Mesenchymal stem cell (in vitro differentiated cells and primary cell): ENCODE measurements at regions not wholly inside any gene's neighbourhood (a gene's known extent, or its start where the extent isn't known, plus 50 kb on each side); places are given as distances from the start of the nearest gene placed in this dataset.

Experiments
- DNase-seq: peaks from one replicate; pipeline ENCODE4 v3.0.0-alpha.2; 2013
- H2AFZ ChIP-seq: one replicate; pipeline ENCODE4 v1.6.1; 2013; ENCODE audit warnings: low read depth, mild to moderate bottlenecking, control low read depth, inconsistent platforms, low read length, moderate library complexity
- H2AK5ac ChIP-seq: 2 replicates; pipeline ENCODE4 v1.6.1; 2013; ENCODE audit warnings: low read length, moderate library complexity, mild to moderate bottlenecking, inconsistent platforms; ENCODE audit not compliant: severe bottlenecking
- H2BK120ac ChIP-seq: one replicate; pipeline ENCODE4 v1.6.1; 2013; ENCODE audit warnings: low read depth, mild to moderate bottlenecking, inconsistent platforms, low read length, moderate library complexity
- H2BK12ac ChIP-seq, 2 experiments: one replicate each; pipeline ENCODE4 v1.6.1; 2013; ENCODE audit warnings: inconsistent platforms in 2 of 2, low read length in 2 of 2, mild to moderate bottlenecking in 2 of 2, moderate library complexity in 2 of 2, control low read depth in 1 of 2
- H2BK15ac ChIP-seq: one replicate; pipeline ENCODE4 v1.6.1; 2013; ENCODE audit warnings: mild to moderate bottlenecking, low read depth, inconsistent platforms; ENCODE audit not compliant: poor library complexity, severe bottlenecking
- H2BK5ac ChIP-seq: 2 replicates; pipeline ENCODE4 v1.6.1; 2013; ENCODE audit warnings: low read depth, mild to moderate bottlenecking, low read length, control low read depth, inconsistent platforms; ENCODE audit not compliant: poor library complexity, severe bottlenecking
- H3K14ac ChIP-seq, 2 experiments: one replicate each; pipeline ENCODE4 v1.6.1; 2013; ENCODE audit warnings: inconsistent platforms in 2 of 2, low read length in 2 of 2, control low read depth in 1 of 2, mild to moderate bottlenecking in 1 of 2, moderate library complexity in 1 of 2
- H3K18ac ChIP-seq, 2 experiments: one replicate each; pipeline ENCODE4 v1.6.1; 2013; ENCODE audit warnings: inconsistent platforms in 2 of 2, low read length in 2 of 2, control low read depth in 1 of 2, low read depth in 1 of 2, mild to moderate bottlenecking in 1 of 2
- H3K23ac ChIP-seq, 2 experiments: one replicate each; pipeline ENCODE4 v1.6.1; 2013; ENCODE audit warnings: inconsistent platforms in 2 of 2, low read length in 2 of 2, mild to moderate bottlenecking in 2 of 2, moderate library complexity in 2 of 2, control low read depth in 1 of 2
- H3K27ac ChIP-seq: 2 replicates; pipeline ENCODE4 v1.5.1; 2013; ENCODE audit warnings: mild to moderate bottlenecking, moderate library complexity, low read length, control low read depth, inconsistent platforms; ENCODE audit not compliant: poor library complexity, severe bottlenecking
- H3K27me3 ChIP-seq, 2 experiments: 2 replicates each; pipeline versions ENCODE4 v1.6.1 to v1.7.0; 2013; ENCODE audit warnings: low read length in 2 of 2, mild to moderate bottlenecking in 2 of 2, moderate library complexity in 2 of 2, control low read depth in 1 of 2, inconsistent platforms in 1 of 2; ENCODE audit not compliant: control insufficient read depth in 1 of 2, insufficient read depth in 1 of 2
- H3K36me3 ChIP-seq, 2 experiments: 2 replicates each; pipeline versions ENCODE4 v1.6.1 to v1.7.0; 2013; ENCODE audit warnings: low read length in 2 of 2, control low read depth in 1 of 2, inconsistent platforms in 1 of 2, low read depth in 1 of 2, mild to moderate bottlenecking in 1 of 2; ENCODE audit not compliant: insufficient read depth in 2 of 2, control insufficient read depth in 1 of 2
- H3K4ac ChIP-seq, 2 experiments: one replicate each; pipeline ENCODE4 v1.6.1; 2013; ENCODE audit warnings: inconsistent platforms in 2 of 2, low read length in 2 of 2, mild to moderate bottlenecking in 2 of 2, moderate library complexity in 2 of 2, control low read depth in 1 of 2, low read depth in 1 of 2
- H3K4me1 ChIP-seq: 2 replicates; pipeline ENCODE4 v1.6.1; 2013; ENCODE audit warnings: low read depth, low read length, control low read depth; ENCODE audit not compliant: control insufficient read depth, insufficient read depth
- H3K4me2 ChIP-seq: 2 replicates; pipeline ENCODE4 v1.6.1; 2013; ENCODE audit warnings: low read length, mild to moderate bottlenecking, inconsistent platforms; ENCODE audit not compliant: poor library complexity, severe bottlenecking
- H3K4me3 ChIP-seq, 2 experiments: 2 replicates each; pipeline versions ENCODE4 v1.5.1 to v1.7.0; 2013; ENCODE audit warnings: low read length in 2 of 2, mild to moderate bottlenecking in 2 of 2, control low read depth in 1 of 2, low read depth in 1 of 2; ENCODE audit not compliant: insufficient read depth in 1 of 2
- H3K79me1 ChIP-seq: replicated peaks from 2 replicates; pipeline ENCODE4 v1.6.1; 2013; ENCODE audit warnings: mild to moderate bottlenecking, control low read depth, low read length, inconsistent platforms; ENCODE audit not compliant: poor library complexity, severe bottlenecking
- H3K9ac ChIP-seq: 2 replicates; pipeline ENCODE4 v1.7.0; 2013; ENCODE audit warnings: mild to moderate bottlenecking, low read length, moderate library complexity
- H3K9me3 ChIP-seq: 2 replicates; pipeline ENCODE4 v1.7.0; 2013; ENCODE audit warnings: mild to moderate bottlenecking, low read length; ENCODE audit not compliant: control insufficient read depth
- H4K8ac ChIP-seq: one replicate; pipeline ENCODE4 v1.6.1; 2013; ENCODE audit warnings: inconsistent platforms, mild to moderate bottlenecking, low read length, moderate library complexity
- H4K91ac ChIP-seq: one replicate; pipeline ENCODE4 v1.6.1; 2013; ENCODE audit warnings: mild to moderate bottlenecking, low read length, inconsistent platforms
- WGBS: methylation state at CpG from one replicate; pipeline ENCODE4 v1.1.7; 2013; ENCODE audit warnings: mixed read lengths; 5-methylcytosine and 5-hydroxymethylcytosine counted together

DNA sequence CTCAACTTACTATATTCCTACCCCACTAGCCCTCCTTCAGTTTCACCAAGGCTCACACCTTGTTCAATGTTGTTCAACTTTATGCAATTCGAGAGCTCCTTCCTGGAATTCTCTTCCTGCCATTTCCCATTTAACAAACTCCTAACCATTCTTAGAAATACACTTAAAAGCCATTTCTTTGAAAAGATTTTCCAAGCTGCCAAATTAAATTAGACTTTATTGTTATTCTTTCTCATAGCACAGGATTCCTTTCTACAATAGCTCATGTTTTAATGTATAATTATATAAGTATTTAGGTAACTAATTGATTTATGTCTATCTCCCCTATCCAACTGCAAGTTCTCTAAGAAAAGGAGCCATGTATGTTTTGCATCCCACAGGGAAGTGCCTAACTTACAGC lies 52.7 kb upstream of the CTSC start:
- Histone ChIP-seq H3K18ac (no peak overlapping the region), H3K4ac (no peak overlapping the region), H4K8ac (no peak overlapping the region), H3K23ac (no peak overlapping the region), H3K9me3 (no peaks in the 10 kb centered on the region), H3K14ac (no peak overlapping the region), H2BK120ac (no peak overlapping the region), H3K4me2 (no peak overlapping the region), H2AFZ (no peak overlapping the region), H4K91ac (no peak overlapping the region), H3K4me3 (no peak overlapping the region), H3K36me3 (no peaks in the 10 kb centered on the region), H3K27ac (no peak overlapping the region), H2AK5ac (no peak overlapping the region), H3K9ac (no peak overlapping the region), H3K27me3 (no peaks in the 10 kb centered on the region), H3K4me1 (peaks cover 3% of the 10 kb centered on the region), H2BK12ac (no peak overlapping the region), H2BK15ac (no peak overlapping the region), H2BK5ac (no peak overlapping the region), H3K79me1 (no peaks in the 10 kb centered on the region)
- 88% methylated on average over 1 of the region's 1 CpG for whole genome bisulfite sequencing
- no peak for DNase-seq

- Histone ChIP-seq H3K4ac (no peak overlapping the region), H3K23ac (no peak overlapping the region), H2AK5ac (no peak overlapping the region), H2BK15ac (no peak overlapping the region), H3K27me3 (no peaks in the 10 kb centered on the region), H3K79me1 (no peaks in the 10 kb centered on the region), H2BK12ac (no peak overlapping the region), H3K9me3 (no peaks in the 10 kb centered on the region), H2BK5ac (no peak overlapping the region), H2AFZ (no peak overlapping the region), H3K4me1 (peaks cover 9% of the 10 kb centered on the region), H3K9ac (no peak overlapping the region), H3K36me3 (no peaks in the 10 kb centered on the region), H4K8ac (no peak overlapping the region), H3K4me3 (no peak overlapping the region), H3K14ac (no peak overlapping the region), H4K91ac (no peak overlapping the region), H2BK120ac (no peak overlapping the region), H3K4me2 (no peak overlapping the region), H3K27ac (no peak overlapping the region), H3K18ac (no peak overlapping the region)
- DNase-seq: no peak
These were observed 50.4 kb upstream of the CTSC start for GRCh38 chr11:88387957-88388356.
